RWPE1 (cell line): ENCODE measurements at regions not wholly inside any gene's neighbourhood (a gene's known extent, or its start where the extent isn't known, plus 50 kb on each side); places are given as distances from the start of the nearest gene placed in this dataset.

ENCODE experiments used
- CTCF ChIA-PET: fragments of 350-600 bp; sonication (Branson Sonifier 250); formaldehyde crosslinking; extraction: SDS; loops from one replicate; lab custom pipeline; 2021; lab: Yijun Ruan, JAX
- POLR2A ChIA-PET: fragments of 400-600 bp; formaldehyde crosslinking; extraction: SDS; loops from one replicate; lab custom pipeline; 2020; ENCODE audit warnings: antibody characterized with exemption; ENCODE audit not compliant: low non-redundant PET; lab: Yijun Ruan, JAX
- DNase-seq: peaks from one replicate; pipeline ENCODE4 v3.0.0; 2012; ENCODE audit warnings: low spot score
- H3K27ac ChIP-seq: fragments of 450-650 bp; 2 replicates; pipeline ENCODE4 v1.5.1; 2017
- CTCF ChIP-seq: fragments of 450-650 bp; conservative IDR thresholded peaks from 2 replicates; pipeline ENCODE4 v1.5.1; 2017; ENCODE audit warnings: low read depth, mild to moderate bottlenecking

- ChIA-PET POLR2A (no interaction called here), CTCF (interaction anchor here (0.6 kb wide), 1 partner anchor 198 kb away, joined by 3 read pairs; no protein-coding TSS in a partner anchor)
- no peak overlapping the region for H3K27ac ChIP-seq
- no peak for DNase-seq
- TF ChIP-seq CTCF, result no peak
These were observed 244.3 kb downstream of the BARHL2 start for GRCh38 chr1:90472775-90473174.

DNA sequence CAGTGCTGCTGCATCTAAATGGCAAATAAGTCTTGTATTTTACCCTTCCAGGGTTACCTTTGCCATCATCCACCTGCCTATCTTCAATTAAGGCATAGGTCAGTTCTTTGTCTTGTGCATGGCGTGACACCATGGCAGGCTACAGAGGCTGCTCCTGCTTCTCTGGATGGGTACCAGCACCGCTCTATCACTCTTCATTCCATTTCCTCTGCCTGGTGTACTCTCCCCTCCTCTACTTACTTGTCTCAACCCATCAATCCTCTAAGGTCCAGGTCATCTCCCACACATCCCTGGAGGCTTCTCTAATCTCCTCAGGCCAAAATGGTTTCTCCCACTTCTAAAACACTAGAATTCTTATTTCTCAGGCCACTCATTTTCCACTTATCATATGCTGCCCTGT is 257.5 kb downstream of the BARHL2 start:
- no peak for DNase-seq
- no peak overlapping the region for H3K27ac ChIP-seq
- POLR2A ChIA-PET, result no interaction called here
- no peak for TF ChIP-seq CTCF
- CTCF ChIA-PET, result no interaction called here

- DNase-seq, result no peak
- ChIA-PET POLR2A (no interaction called here), CTCF (no interaction called here)
- no peak overlapping the region for H3K27ac ChIP-seq
- no peak for TF ChIP-seq CTCF
These were observed 259.1 kb downstream of the BARHL2 start for GRCh38 chr1:90457985-90458384.

DNA sequence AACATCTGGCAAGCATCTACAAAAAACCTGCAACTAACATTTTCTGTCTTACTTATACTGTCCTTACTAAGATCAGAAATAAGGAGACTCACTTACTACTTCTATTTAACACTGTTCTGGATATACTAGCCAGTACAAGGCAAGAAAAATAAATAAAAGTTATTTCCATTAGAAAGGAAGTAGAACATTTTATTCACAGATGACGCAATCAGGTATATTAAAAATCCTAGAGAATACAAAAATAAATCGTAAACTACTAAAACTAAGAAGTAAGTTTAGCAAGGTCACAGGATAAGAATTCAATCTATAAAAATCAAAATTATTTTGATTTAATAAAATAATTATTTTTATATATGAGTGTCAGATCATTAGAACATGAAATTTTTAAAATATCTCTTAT is 264.6 kb downstream of the BARHL2 start:
- no peak overlapping the region for H3K27ac ChIP-seq
- CTCF ChIA-PET, result interaction anchor here (1.0 kb wide), 1 partner anchor 13 kb away, joined by 3 read pairs; no protein-coding TSS in a partner anchor
- no peak for TF ChIP-seq CTCF
- POLR2A ChIA-PET, result no interaction called here
- no peak for DNase-seq

GRCh38 chr1:90443354-90443753 is 273.7 kb downstream of the BARHL2 start:
- no peak overlapping the region for H3K27ac ChIP-seq
- ChIA-PET CTCF (no interaction called here), POLR2A (no interaction called here)
- TF ChIP-seq CTCF, result no peak
- no peak for DNase-seq

DNA sequence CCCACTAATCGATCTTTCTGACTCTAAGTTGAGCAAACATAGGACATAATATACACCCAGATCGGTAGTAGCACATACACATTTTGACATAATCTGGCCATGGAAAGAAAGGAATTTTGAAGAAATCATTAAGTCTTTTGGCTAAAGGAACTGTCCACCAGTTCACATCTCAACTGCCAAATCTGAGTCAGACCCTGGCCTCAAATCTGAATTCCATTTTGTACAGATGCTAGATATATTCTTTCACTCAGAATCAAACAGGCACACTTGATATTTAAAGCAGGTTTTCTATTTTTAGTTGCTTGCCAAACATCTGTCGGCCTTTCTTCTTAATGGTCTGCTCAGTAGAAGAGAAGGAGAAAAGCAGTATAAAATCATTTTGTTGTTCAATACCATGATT is 281.8 kb downstream of the BARHL2 start:
- ChIA-PET POLR2A (no interaction called here), CTCF (interaction anchor here (0.6 kb wide), 1 partner anchor 15 kb away, joined by 3 read pairs; no protein-coding TSS in a partner anchor)
- no peak for DNase-seq
- TF ChIP-seq CTCF, result no peak
- H3K27ac ChIP-seq, result no peak overlapping the region

- no peak overlapping the region for H3K27ac ChIP-seq
- ChIA-PET CTCF (interaction anchor here (0.6 kb wide), 1 partner anchor 14 kb away, joined by 3 read pairs; no protein-coding TSS in a partner anchor), POLR2A (no interaction called here)
- DNase-seq, result no peak
- no peak for TF ChIP-seq CTCF
These were observed 282.6 kb downstream of the BARHL2 start for GRCh38 chr1:90434460-90434859.
